ENCODE measurements at regions not wholly inside any gene's neighbourhood (a gene's known extent, or its start where the extent isn't known, plus 50 kb on each side); places are given as distances from the start of the nearest gene placed in this dataset.

DNA sequence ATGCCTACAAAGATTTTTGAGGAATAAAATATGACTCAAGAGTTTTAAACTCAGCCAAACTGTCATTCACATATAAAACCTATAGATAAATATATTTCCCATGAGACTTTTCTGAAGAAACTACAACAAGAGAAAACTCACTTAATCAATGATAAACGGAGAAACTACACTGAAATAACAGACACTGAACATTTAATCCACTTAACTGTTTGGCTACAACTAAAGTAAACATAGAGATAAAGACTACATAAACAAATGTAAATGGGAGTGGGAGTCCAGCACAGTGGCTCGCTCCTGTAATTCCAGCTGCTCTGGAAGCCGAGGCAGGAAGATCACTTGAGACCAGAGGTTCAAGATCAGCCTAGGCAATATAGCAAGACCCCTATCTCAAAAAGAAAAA is 79.2 kb downstream of the MEX3B start:
- no peaks in the 10 kb centered on the region for H3K27me3 Mint-ChIP-seq (ENCODE audit: low read depth)
- H3K4me3 Mint-ChIP-seq: no peak overlapping the region
- DNase-seq (ENCODE audit: low spot score in 2 of 2, unreplicated experiment in 2 of 2): no peak
- peaks cover 15% of the 10 kb centered on the region for H3K9me3 Mint-ChIP-seq
- peaks cover 25% of the 10 kb centered on the region for H3K36me3 Mint-ChIP-seq
- TF ChIP-seq, protein P1, sequence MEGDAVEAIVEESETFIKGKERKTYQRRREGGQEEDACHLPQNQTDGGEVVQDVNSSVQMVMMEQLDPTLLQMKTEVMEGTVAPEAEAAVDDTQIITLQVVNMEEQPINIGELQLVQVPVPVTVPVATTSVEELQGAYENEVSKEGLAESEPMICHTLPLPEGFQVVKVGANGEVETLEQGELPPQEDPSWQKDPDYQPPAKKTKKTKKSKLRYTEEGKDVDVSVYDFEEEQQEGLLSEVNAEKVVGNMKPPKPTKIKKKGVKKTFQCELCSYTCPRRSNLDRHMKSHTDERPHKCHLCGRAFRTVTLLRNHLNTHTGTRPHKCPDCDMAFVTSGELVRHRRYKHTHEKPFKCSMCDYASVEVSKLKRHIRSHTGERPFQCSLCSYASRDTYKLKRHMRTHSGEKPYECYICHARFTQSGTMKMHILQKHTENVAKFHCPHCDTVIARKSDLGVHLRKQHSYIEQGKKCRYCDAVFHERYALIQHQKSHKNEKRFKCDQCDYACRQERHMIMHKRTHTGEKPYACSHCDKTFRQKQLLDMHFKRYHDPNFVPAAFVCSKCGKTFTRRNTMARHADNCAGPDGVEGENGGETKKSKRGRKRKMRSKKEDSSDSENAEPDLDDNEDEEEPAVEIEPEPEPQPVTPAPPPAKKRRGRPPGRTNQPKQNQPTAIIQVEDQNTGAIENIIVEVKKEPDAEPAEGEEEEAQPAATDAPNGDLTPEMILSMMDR (IDR thresholded peaks at IDR 0.05; ENCODE audit: unreplicated experiment): no peak
- H3K4me1 Mint-ChIP-seq: no peaks in the 10 kb centered on the region
- H3K27ac Mint-ChIP-seq: no peak overlapping the region

DNA sequence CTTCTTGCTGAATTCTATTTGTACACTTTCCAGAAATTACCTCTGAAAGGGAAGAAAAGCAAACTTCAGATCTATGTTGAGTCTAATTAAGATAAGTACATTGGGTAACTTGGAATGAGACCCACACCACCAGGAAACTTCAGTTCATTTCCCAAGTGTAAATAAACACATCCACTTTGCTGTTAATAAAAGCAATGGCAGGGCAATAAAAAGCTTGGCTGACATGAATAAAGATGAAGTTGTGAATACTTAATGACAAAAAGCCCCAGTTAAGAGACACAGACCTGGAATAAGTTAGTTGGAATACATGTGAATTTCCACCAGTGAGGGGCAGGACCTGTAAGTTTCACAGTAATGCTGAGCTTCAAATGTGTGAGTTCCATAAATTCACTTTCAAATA is 83.3 kb downstream of the MEX3B start:
- H3K4me3 Mint-ChIP-seq: no peak overlapping the region
- H3K27me3 Mint-ChIP-seq (ENCODE audit: low read depth): no peaks in the 10 kb centered on the region
- H3K36me3 Mint-ChIP-seq: peaks cover 25% of the 10 kb centered on the region
- H3K4me1 Mint-ChIP-seq: no peaks in the 10 kb centered on the region
- TF ChIP-seq, protein P1 (IDR thresholded peaks at IDR 0.05; ENCODE audit: unreplicated experiment): no peak
- peaks cover 4% of the 10 kb centered on the region for H3K9me3 Mint-ChIP-seq
- no peak for DNase-seq (ENCODE audit: low spot score in 2 of 2, unreplicated experiment in 2 of 2)
- H3K27ac Mint-ChIP-seq: no peak overlapping the region

- no peak overlapping the region for H3K27ac Mint-ChIP-seq
- DNase-seq (ENCODE audit: low spot score in 2 of 2, unreplicated experiment in 2 of 2): no peak
- H3K4me3 Mint-ChIP-seq: no peak overlapping the region
- no peaks in the 10 kb centered on the region for H3K27me3 Mint-ChIP-seq (ENCODE audit: low read depth)
- H3K36me3 Mint-ChIP-seq: peaks cover 9% of the 10 kb centered on the region
- no peaks in the 10 kb centered on the region for H3K9me3 Mint-ChIP-seq
- no peaks in the 10 kb centered on the region for H3K4me1 Mint-ChIP-seq
- TF ChIP-seq, protein P1 (IDR thresholded peaks at IDR 0.05; ENCODE audit: unreplicated experiment): no peak
These were observed 86.6 kb downstream of the MEX3B start for GRCh38 chr15:81959196-81959595.

DNA sequence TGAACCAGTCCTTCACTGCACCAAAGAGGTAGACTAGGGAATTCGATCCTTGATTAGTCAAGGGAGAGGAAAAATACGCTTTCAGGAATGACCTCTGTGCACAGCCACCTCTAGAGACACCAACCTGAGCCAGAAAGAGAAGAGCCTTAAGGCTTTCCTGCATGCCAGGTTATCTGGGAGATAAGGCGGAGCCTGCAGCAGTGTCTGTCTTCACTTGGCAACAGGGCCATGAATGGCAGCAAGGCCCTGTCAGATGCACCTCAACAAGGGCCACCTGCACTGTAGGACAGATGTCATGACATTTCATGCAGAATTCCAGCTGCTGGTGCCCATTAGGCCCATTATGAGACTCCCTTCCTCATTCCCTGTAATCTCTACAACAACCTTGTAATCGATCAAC is 88.1 kb downstream of the MEX3B start:
- Mint-ChIP-seq H3K4me1 (no peaks in the 10 kb centered on the region), H3K4me3 (no peak overlapping the region), H3K27ac (no peak overlapping the region), H3K27me3 (ENCODE audit: low read depth) (no peaks in the 10 kb centered on the region), H3K36me3 (peaks cover under 1% of the 10 kb centered on the region), H3K9me3 (no peaks in the 10 kb centered on the region)
- no peak for DNase-seq (ENCODE audit: low spot score in 2 of 2, unreplicated experiment in 2 of 2)
- TF ChIP-seq, protein P1 (IDR thresholded peaks at IDR 0.05; ENCODE audit: unreplicated experiment): no peak

GRCh38 chr15:81955382-81956062 is 90.3 kb downstream of the MEX3B start:
- peaks cover 3% of the 10 kb centered on the region for H3K36me3 Mint-ChIP-seq
- no peak overlapping the region for H3K27ac Mint-ChIP-seq
- H3K9me3 Mint-ChIP-seq: no peaks in the 10 kb centered on the region
- no peak overlapping the region for H3K4me3 Mint-ChIP-seq
- peaks cover 12% of the 10 kb centered on the region for H3K4me1 Mint-ChIP-seq
- no peaks in the 10 kb centered on the region for H3K27me3 Mint-ChIP-seq (ENCODE audit: low read depth)
- no peak for DNase-seq (ENCODE audit: low spot score in 2 of 2, unreplicated experiment in 2 of 2)
- TF ChIP-seq, protein P1 (IDR thresholded peaks at IDR 0.05; ENCODE audit: unreplicated experiment): no peak
